GM23338 (cell line): ENCODE measurements at regions not wholly inside any gene's neighbourhood (a gene's known extent, or its start where the extent isn't known, plus 50 kb on each side); places are given as distances from the start of the nearest gene placed in this dataset.

Source experiments
- ATAC-seq: fragments of 200-7000 bp; cut with Tn5 transposase; 3 replicates; pipeline ENCODE4 v1.9.1; 2020
- DNase-seq: peaks from one replicate; pipeline ENCODE4 v3.0.0-alpha.2; 2015; ENCODE audit warnings: low spot score
- H2AFZ ChIP-seq: fragments of 200-600 bp; sonication (generic); 2 replicates; pipeline ENCODE4 v1.8.0; 2016; ENCODE audit warnings: antibody characterized with exemption, mild to moderate bottlenecking, moderate library complexity
- H3F3A ChIP-seq: fragments of 200-600 bp; sonication (generic); replicated peaks from 2 replicates; pipeline ENCODE4 v1.8.0; 2017; ENCODE audit warnings: antibody characterized with exemption, mixed run types, low read depth
- H3K27ac ChIP-seq: fragments of 200-600 bp; sonication (generic); 2 replicates; pipeline ENCODE4 v1.6.1; 2016; ENCODE audit warnings: low read depth
- H3K27me3 ChIP-seq: fragments of 200-600 bp; sonication (generic); 2 replicates; pipeline ENCODE4 v1.8.0; 2016; ENCODE audit warnings: mild to moderate bottlenecking, mixed run types, moderate library complexity; ENCODE audit not compliant: insufficient read depth
- H3K36me3 ChIP-seq: fragments of 200-600 bp; sonication (generic); 2 replicates; pipeline ENCODE4 v1.8.0; 2016; ENCODE audit warnings: mild to moderate bottlenecking; ENCODE audit not compliant: insufficient read depth
- H3K4me1 ChIP-seq: fragments of 200-600 bp; sonication (generic); 2 replicates; pipeline ENCODE4 v1.8.0; 2016; ENCODE audit warnings: mild to moderate bottlenecking, moderate library complexity; ENCODE audit not compliant: insufficient read depth
- H3K4me2 ChIP-seq: fragments of 200-600 bp; sonication (generic); 2 replicates; pipeline ENCODE4 v1.7.1; 2017; ENCODE audit warnings: mixed run types
- H3K4me3 ChIP-seq: fragments of 200-600 bp; sonication (generic); 2 replicates; pipeline ENCODE4 v1.6.1; 2016; ENCODE audit warnings: mixed run types
- H3K79me2 ChIP-seq: fragments of 200-600 bp; sonication (generic); replicated peaks from 2 replicates; pipeline ENCODE4 v1.8.0; 2017; ENCODE audit warnings: mild to moderate bottlenecking; ENCODE audit not compliant: insufficient read depth
- H3K9me2 ChIP-seq: fragments of 200-600 bp; sonication (generic); 2 replicates; pipeline ENCODE4 v1.8.0; 2017; ENCODE audit not compliant: insufficient read depth
- H4K20me1 ChIP-seq: fragments of 200-600 bp; sonication (generic); replicated peaks from 2 replicates; pipeline ENCODE4 v1.8.0; 2017; ENCODE audit warnings: mild to moderate bottlenecking; ENCODE audit not compliant: insufficient read depth
- H3K27ac Mint-ChIP-seq: 2 replicates; pipeline ENCODE4 v1.8.0; 2020; ENCODE audit warnings: inconsistent platforms, mild to moderate bottlenecking, moderate library complexity, mixed read lengths
- H3K27me3 Mint-ChIP-seq: 3 replicates; pipeline ENCODE4 v1.8.0; 2022; ENCODE audit warnings: low read depth, mild to moderate bottlenecking, moderate library complexity, mixed read lengths, inconsistent platforms; ENCODE audit not compliant: insufficient read depth, poor library complexity
- H3K36me3 Mint-ChIP-seq: 3 replicates; pipeline ENCODE4 v1.8.0; 2021; ENCODE audit warnings: low read depth, mild to moderate bottlenecking, inconsistent platforms, moderate library complexity, mixed read lengths
- H3K4me1 Mint-ChIP-seq: 3 replicates; pipeline ENCODE4 v1.8.0; 2020; ENCODE audit warnings: mild to moderate bottlenecking, inconsistent platforms, mixed read lengths
- H3K4me3 Mint-ChIP-seq: 3 replicates; pipeline ENCODE4 v1.8.0; 2021; ENCODE audit warnings: moderate library complexity, mild to moderate bottlenecking, inconsistent platforms, mixed read lengths
- H3K9me3 Mint-ChIP-seq: 3 replicates; pipeline ENCODE4 v1.8.0; 2020; ENCODE audit warnings: moderate library complexity, mild to moderate bottlenecking, inconsistent platforms, mixed read lengths
- CREB1 ChIP-seq: fragments of 250-450 bp; sonication (Bioruptor Pico); IDR thresholded peaks from 2 replicates; pipeline ENCODE4 v1.5.0; 2020; ENCODE audit warnings: low read depth, mild to moderate bottlenecking, moderate library complexity
- ETS1 ChIP-seq: IDR thresholded peaks from 2 replicates; pipeline ENCODE4 v1.6.1; 2016; ENCODE audit warnings: antibody characterized with exemption
- EZH2 ChIP-seq: fragments of 200-600 bp; sonication (generic); IDR thresholded peaks from one replicate; pipeline ENCODE4 v1.8.0; 2017; ENCODE audit warnings: antibody characterized with exemption, mild to moderate bottlenecking, low read depth; ENCODE audit not compliant: unreplicated experiment
- JUNB ChIP-seq: IDR thresholded peaks from one replicate; pipeline ENCODE4 v1.6.1; 2016; ENCODE audit warnings: antibody characterized with exemption; ENCODE audit not compliant: unreplicated experiment
- POLR2AphosphoS5 ChIP-seq: IDR thresholded peaks from 2 replicates; pipeline ENCODE4 v1.6.1; 2016; ENCODE audit warnings: antibody characterized with exemption, low read depth
- ZNF114 ChIP-seq: fragments of 250-450 bp; sonication (Bioruptor Pico); IDR thresholded peaks from 2 replicates; pipeline ENCODE4 v1.5.0; 2020; ENCODE audit warnings: mild to moderate bottlenecking, moderate library complexity
- ZNF331 ChIP-seq: fragments of 250-450 bp; sonication (Bioruptor Pico); IDR thresholded peaks from 2 replicates; pipeline ENCODE4 v1.5.0; 2020; ENCODE audit warnings: low read depth, mild to moderate bottlenecking, moderate library complexity
- TF ChIP-seq, protein P1 (sequence below): fragments of 250-450 bp; sonication (Bioruptor Pico); IDR thresholded peaks from 2 replicates; pipeline ENCODE4 v1.5.0; 2020; ENCODE audit warnings: mild to moderate bottlenecking, moderate library complexity

DNA sequence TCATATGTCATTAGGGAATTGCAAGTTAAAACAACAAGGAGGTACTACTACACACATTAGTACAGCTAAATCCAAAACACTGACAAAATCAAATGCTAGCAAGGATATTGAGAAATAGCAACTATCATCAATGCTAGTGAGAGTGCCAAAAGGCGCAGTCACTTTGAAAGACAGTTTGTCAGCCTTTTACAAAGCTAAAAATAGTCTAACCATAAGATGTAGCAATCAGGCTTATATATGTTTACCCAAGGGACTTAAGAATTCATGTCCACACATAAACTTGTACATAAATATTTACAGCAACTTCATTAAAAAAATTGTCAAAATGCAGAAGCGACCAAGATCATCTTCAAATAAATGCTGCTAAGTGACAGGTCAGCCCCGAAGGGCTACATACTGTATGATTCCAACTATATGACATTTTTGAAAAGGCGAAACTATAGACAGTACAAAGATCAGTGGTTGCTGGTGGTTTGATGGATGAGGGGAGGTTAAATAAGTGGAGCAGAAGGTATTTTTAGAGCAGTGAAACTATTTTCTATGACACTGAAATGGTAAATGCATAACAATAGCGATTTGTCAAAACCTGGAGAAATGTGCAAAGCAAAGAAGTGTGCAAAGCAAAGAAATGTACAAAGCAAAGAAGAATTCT lies 704.8 kb downstream of the ARAP2 start (continued):
- no peak for TF ChIP-seq ETS1
- TF ChIP-seq, protein P1, sequence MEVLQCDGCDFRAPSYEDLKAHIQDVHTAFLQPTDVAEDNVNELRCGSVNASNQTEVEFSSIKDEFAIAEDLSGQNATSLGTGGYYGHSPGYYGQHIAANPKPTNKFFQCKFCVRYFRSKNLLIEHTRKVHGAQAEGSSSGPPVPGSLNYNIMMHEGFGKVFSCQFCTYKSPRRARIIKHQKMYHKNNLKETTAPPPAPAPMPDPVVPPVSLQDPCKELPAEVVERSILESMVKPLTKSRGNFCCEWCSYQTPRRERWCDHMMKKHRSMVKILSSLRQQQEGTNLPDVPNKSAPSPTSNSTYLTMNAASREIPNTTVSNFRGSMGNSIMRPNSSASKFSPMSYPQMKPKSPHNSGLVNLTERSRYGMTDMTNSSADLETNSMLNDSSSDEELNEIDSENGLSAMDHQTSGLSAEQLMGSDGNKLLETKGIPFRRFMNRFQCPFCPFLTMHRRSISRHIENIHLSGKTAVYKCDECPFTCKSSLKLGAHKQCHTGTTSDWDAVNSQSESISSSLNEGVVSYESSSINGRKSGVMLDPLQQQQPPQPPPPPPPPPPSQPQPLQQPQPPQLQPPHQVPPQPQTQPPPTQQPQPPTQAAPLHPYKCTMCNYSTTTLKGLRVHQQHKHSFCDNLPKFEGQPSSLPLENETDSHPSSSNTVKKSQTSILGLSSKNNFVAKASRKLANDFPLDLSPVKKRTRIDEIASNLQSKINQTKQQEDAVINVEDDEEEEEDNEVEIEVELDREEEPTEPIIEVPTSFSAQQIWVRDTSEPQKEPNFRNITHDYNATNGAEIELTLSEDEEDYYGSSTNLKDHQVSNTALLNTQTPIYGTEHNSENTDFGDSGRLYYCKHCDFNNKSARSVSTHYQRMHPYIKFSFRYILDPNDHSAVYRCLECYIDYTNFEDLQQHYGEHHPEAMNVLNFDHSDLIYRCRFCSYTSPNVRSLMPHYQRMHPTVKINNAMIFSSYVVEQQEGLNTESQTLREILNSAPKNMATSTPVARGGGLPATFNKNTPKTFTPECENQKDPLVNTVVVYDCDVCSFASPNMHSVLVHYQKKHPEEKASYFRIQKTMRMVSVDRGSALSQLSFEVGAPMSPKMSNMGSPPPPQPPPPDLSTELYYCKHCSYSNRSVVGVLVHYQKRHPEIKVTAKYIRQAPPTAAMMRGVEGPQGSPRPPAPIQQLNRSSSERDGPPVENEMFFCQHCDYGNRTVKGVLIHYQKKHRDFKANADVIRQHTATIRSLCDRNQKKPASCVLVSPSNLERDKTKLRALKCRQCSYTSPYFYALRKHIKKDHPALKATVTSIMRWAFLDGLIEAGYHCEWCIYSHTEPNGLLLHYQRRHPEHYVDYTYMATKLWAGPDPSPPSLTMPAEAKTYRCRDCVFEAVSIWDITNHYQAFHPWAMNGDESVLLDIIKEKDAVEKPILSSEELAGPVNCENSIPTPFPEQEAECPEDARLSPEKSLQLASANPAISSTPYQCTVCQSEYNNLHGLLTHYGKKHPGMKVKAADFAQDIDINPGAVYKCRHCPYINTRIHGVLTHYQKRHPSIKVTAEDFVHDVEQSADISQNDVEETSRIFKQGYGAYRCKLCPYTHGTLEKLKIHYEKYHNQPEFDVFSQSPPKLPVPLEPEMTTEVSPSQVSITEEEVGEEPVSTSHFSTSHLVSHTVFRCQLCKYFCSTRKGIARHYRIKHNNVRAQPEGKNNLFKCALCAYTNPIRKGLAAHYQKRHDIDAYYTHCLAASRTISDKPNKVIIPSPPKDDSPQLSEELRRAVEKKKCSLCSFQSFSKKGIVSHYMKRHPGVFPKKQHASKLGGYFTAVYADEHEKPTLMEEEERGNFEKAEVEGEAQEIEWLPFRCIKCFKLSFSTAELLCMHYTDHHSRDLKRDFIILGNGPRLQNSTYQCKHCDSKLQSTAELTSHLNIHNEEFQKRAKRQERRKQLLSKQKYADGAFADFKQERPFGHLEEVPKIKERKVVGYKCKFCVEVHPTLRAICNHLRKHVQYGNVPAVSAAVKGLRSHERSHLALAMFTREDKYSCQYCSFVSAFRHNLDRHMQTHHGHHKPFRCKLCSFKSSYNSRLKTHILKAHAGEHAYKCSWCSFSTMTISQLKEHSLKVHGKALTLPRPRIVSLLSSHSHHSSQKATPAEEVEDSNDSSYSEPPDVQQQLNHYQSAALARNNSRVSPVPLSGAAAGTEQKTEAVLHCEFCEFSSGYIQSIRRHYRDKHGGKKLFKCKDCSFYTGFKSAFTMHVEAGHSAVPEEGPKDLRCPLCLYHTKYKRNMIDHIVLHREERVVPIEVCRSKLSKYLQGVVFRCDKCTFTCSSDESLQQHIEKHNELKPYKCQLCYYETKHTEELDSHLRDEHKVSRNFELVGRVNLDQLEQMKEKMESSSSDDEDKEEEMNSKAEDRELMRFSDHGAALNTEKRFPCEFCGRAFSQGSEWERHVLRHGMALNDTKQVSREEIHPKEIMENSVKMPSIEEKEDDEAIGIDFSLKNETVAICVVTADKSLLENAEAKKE (CRISPR knock-in tag), result no peak
- no peak for TF ChIP-seq ZNF331 (CRISPR knock-in tag)

GRCh38 chr4:35541146-35541887 lies 703.0 kb downstream of the ARAP2 start:
- H4K20me1 ChIP-seq, result no peaks in the 10 kb centered on the region
- no peaks in the 10 kb centered on the region for H3K36me3 ChIP-seq
- DNase-seq (no peak), ATAC-seq (peak; percentile 70)
- no peak overlapping the region for H3K27ac ChIP-seq
- Mint-ChIP-seq H3K27ac (no peak overlapping the region), H3K27me3 (peaks cover 3% of the 10 kb centered on the region), H3K9me3 (no peaks in the 10 kb centered on the region; the same call in 2 of the 3 replicates), H3K36me3 (no peaks in the 10 kb centered on the region), H3K4me3 (no peak overlapping the region), H3K4me1 (no peaks in the 10 kb centered on the region)
- no peak overlapping the region for H3K4me2 ChIP-seq
- no peaks in the 10 kb centered on the region for H3F3A ChIP-seq
- H2AFZ ChIP-seq, result peak overlapping the region; percentile 70
- H3K79me2 ChIP-seq, result no peaks in the 10 kb centered on the region
- H3K27me3 ChIP-seq, result no peaks in the 10 kb centered on the region
- H3K9me2 ChIP-seq, result no peaks in the 10 kb centered on the region
- no peaks in the 10 kb centered on the region for H3K4me1 ChIP-seq
- H3K4me3 ChIP-seq, result no peak overlapping the region
- TF ChIP-seq ZNF114 (CRISPR knock-in tag), result no peak
- no peak for TF ChIP-seq CREB1 (CRISPR knock-in tag)
- no peak for TF ChIP-seq JUNB
- TF ChIP-seq ZNF331 (CRISPR knock-in tag), result no peak
- TF ChIP-seq POLR2AphosphoS5, result no peak
- TF ChIP-seq EZH2, result no peak
